Central memory CD8-positive, alpha-beta T cell (primary cell): ENCODE measurements at regions not wholly inside any gene's neighbourhood (a gene's known extent, or its start where the extent isn't known, plus 50 kb on each side); places are given as distances from the start of the nearest gene placed in this dataset.
"Not testable (repeated sequence)": the region's sequence is repeated elsewhere in the genome, so short reads cannot be mapped to it uniquely, and the experiment has no call there.

Experiments used
- ATAC-seq: fragments of 150-1000 bp; cut with Tn5 transposase; replicated peaks from 2 replicates; pipeline ENCODE4 v1.10.0; 2022; ENCODE audit warnings: mild to moderate bottlenecking, moderate FRiP score, moderate number of reproducible peaks; ENCODE audit not compliant: poor library complexity, severe bottlenecking; ENCODE audit errors: extremely low read depth
- DNase-seq, 2 donors: peaks; one replicate each; pipeline ENCODE4 v3.0.0; 2021; ENCODE audit warnings: low spot score in 2 of 2
- H3K27ac Mint-ChIP-seq: one replicate; pipeline ENCODE4 v1.8.0; 2022; ENCODE audit warnings: low read depth, mild to moderate bottlenecking, moderate library complexity, mixed read lengths
- H3K27me3 Mint-ChIP-seq: one replicate; pipeline ENCODE4 v1.8.0; 2022; ENCODE audit warnings: mixed read lengths
- H3K36me3 Mint-ChIP-seq: one replicate; pipeline ENCODE4 v1.8.0; 2022; ENCODE audit warnings: mild to moderate bottlenecking, moderate library complexity, mixed read lengths; ENCODE audit not compliant: insufficient read depth
- H3K4me1 Mint-ChIP-seq: one replicate; pipeline ENCODE4 v1.8.0; 2022; ENCODE audit warnings: mixed read lengths
- H3K4me3 Mint-ChIP-seq: one replicate; pipeline ENCODE4 v1.8.0; 2022; ENCODE audit warnings: mild to moderate bottlenecking, moderate library complexity, mixed read lengths
- H3K9me3 Mint-ChIP-seq: one replicate; pipeline ENCODE4 v1.8.0; 2022; ENCODE audit warnings: mixed read lengths

- Mint-ChIP-seq H3K27ac (no peak overlapping the region), H3K27me3 (no peaks in the 10 kb centered on the region), H3K9me3 (peaks cover 6% of the 10 kb centered on the region), H3K36me3 (peaks cover 3% of the 10 kb centered on the region), H3K4me1 (no peaks in the 10 kb centered on the region), H3K4me3 (no peak overlapping the region)
- ATAC-seq (no peak), DNase-seq (no peak)
Measured at GRCh38 chr7:47186316-47186715, 395.6 kb downstream of the TNS3 start.

- H3K4me1 Mint-ChIP-seq, result no peaks in the 10 kb centered on the region
- no peaks in the 10 kb centered on the region for H3K36me3 Mint-ChIP-seq
- DNase-seq (no peak), ATAC-seq (no peak)
- H3K9me3 Mint-ChIP-seq, result peaks cover 6% of the 10 kb centered on the region
- H3K27ac Mint-ChIP-seq, result no peak overlapping the region
- H3K4me3 Mint-ChIP-seq, result no peak overlapping the region
- no peaks in the 10 kb centered on the region for H3K27me3 Mint-ChIP-seq
Measured at GRCh38 chr7:47185839-47186238, 396.1 kb downstream of the TNS3 start.

GRCh38 chr7:47185170-47185569 lies 396.7 kb downstream of the TNS3 start:
- no peak for DNase-seq
- no peak overlapping the region for H3K4me3 Mint-ChIP-seq
- H3K36me3 Mint-ChIP-seq, result no peaks in the 10 kb centered on the region
- no peaks in the 10 kb centered on the region for H3K27me3 Mint-ChIP-seq
- peaks cover 6% of the 10 kb centered on the region for H3K9me3 Mint-ChIP-seq
- ATAC-seq, result no peak
- no peaks in the 10 kb centered on the region for H3K4me1 Mint-ChIP-seq
- H3K27ac Mint-ChIP-seq, result no peak overlapping the region

- ATAC-seq, result no peak
- no peaks in the 10 kb centered on the region for H3K27me3 Mint-ChIP-seq
- DNase-seq, result no peak
- H3K4me1 Mint-ChIP-seq, result no peaks in the 10 kb centered on the region
- peaks cover 6% of the 10 kb centered on the region for H3K9me3 Mint-ChIP-seq
- no peak overlapping the region for H3K4me3 Mint-ChIP-seq
- H3K27ac Mint-ChIP-seq, result no peak overlapping the region
- H3K36me3 Mint-ChIP-seq, result no peaks in the 10 kb centered on the region
Measured at GRCh38 chr7:47183862-47184590, 397.9 kb downstream of the TNS3 start.

- Mint-ChIP-seq H3K27me3 (no peaks in the 10 kb centered on the region), H3K27ac (no peak overlapping the region), H3K4me1 (no peaks in the 10 kb centered on the region), H3K36me3 (no peaks in the 10 kb centered on the region), H3K4me3 (no peak overlapping the region), H3K9me3 (peaks cover 3% of the 10 kb centered on the region)
- DNase-seq (no peak), ATAC-seq (no peak)
Measured at GRCh38 chr7:47181746-47182361, 400.1 kb downstream of the TNS3 start.

- H3K4me3 Mint-ChIP-seq, result no peak overlapping the region
- H3K27me3 Mint-ChIP-seq, result no peaks in the 10 kb centered on the region
- DNase-seq, result no peak
- no peak for ATAC-seq
- no peak overlapping the region for H3K27ac Mint-ChIP-seq
- H3K4me1 Mint-ChIP-seq, result no peaks in the 10 kb centered on the region
- no peaks in the 10 kb centered on the region for H3K36me3 Mint-ChIP-seq
- peaks cover 7% of the 10 kb centered on the region for H3K9me3 Mint-ChIP-seq
Measured at GRCh38 chr7:47180516-47180826, 401.4 kb downstream of the TNS3 start.

GRCh38 chr7:47179812-47180515 lies 401.9 kb downstream of the TNS3 start:
- Mint-ChIP-seq H3K4me3 (no peak overlapping the region), H3K27ac (no peak overlapping the region), H3K27me3 (no peaks in the 10 kb centered on the region), H3K9me3 (peaks cover 7% of the 10 kb centered on the region), H3K4me1 (no peaks in the 10 kb centered on the region), H3K36me3 (no peaks in the 10 kb centered on the region)
- DNase-seq (no peak), ATAC-seq (no peak)

- peaks cover 13% of the 10 kb centered on the region for H3K9me3 Mint-ChIP-seq
- ATAC-seq, H3K36me3 Mint-ChIP-seq, H3K27me3 Mint-ChIP-seq, H3K4me1 Mint-ChIP-seq, H3K27ac Mint-ChIP-seq, DNase-seq, H3K4me3 Mint-ChIP-seq: not testable (repeated sequence)
Measured at GRCh38 chr7:47172602-47173539, 409.0 kb downstream of the TNS3 start.

GRCh38 chr7:47170516-47170915 lies 411.4 kb downstream of the TNS3 start:
- Mint-ChIP-seq H3K4me1 (no peaks in the 10 kb centered on the region), H3K27me3 (no peaks in the 10 kb centered on the region), H3K36me3 (no peaks in the 10 kb centered on the region), H3K27ac (no peak overlapping the region), H3K4me3 (no peak overlapping the region), H3K9me3 (peaks cover 6% of the 10 kb centered on the region)
- DNase-seq, result no peak
- no peak for ATAC-seq

GRCh38 chr7:47154791-47155190 lies 427.1 kb downstream of the TNS3 start:
- no peaks in the 10 kb centered on the region for H3K36me3 Mint-ChIP-seq
- no peaks in the 10 kb centered on the region for H3K4me1 Mint-ChIP-seq
- H3K9me3 Mint-ChIP-seq, result no peaks in the 10 kb centered on the region
- H3K27me3 Mint-ChIP-seq, result no peaks in the 10 kb centered on the region
- no peak overlapping the region for H3K27ac Mint-ChIP-seq
- H3K4me3 Mint-ChIP-seq, result no peak overlapping the region
- no peak for DNase-seq
- no peak for ATAC-seq

- Mint-ChIP-seq H3K9me3 (no peaks in the 10 kb centered on the region), H3K4me3 (no peak overlapping the region), H3K4me1 (no peaks in the 10 kb centered on the region), H3K27ac (no peak overlapping the region), H3K27me3 (no peaks in the 10 kb centered on the region), H3K36me3 (no peaks in the 10 kb centered on the region)
- ATAC-seq, result no peak
- no peak for DNase-seq
Measured at GRCh38 chr7:47153576-47153975, 428.3 kb downstream of the TNS3 start.

- no peak for ATAC-seq
- no peak overlapping the region for H3K4me3 Mint-ChIP-seq
- no peaks in the 10 kb centered on the region for H3K27me3 Mint-ChIP-seq
- no peaks in the 10 kb centered on the region for H3K4me1 Mint-ChIP-seq
- H3K36me3 Mint-ChIP-seq, result no peaks in the 10 kb centered on the region
- no peak overlapping the region for H3K27ac Mint-ChIP-seq
- DNase-seq, result no peak
- H3K9me3 Mint-ChIP-seq, result no peaks in the 10 kb centered on the region
Measured at GRCh38 chr7:47153058-47153457, 428.9 kb downstream of the TNS3 start.
